ENCODE measurements at regions not wholly inside any gene's neighbourhood (a gene's known extent, or its start where the extent isn't known, plus 50 kb on each side); places are given as distances from the start of the nearest gene placed in this dataset.

DNA sequence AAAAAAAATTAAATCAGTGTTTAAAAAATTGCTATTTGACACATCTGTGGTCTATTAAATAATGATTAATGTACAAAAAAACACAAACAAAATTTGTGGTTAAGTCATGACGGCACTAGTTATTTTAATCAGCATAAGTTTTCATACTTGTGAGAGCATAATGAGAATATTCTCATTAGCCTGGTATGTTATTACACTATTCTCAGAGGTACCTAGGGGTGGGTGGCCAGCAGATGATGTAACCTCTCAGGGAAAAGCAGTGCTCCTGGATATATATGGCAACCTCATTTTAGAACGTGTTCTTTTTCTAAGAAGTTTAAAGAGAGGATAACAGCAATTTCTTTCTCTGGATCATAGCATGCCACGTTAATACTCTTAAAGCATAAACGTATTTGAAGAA lies 109.2 kb downstream of the GJA1 start:
- TF ChIP-seq, protein P1, sequence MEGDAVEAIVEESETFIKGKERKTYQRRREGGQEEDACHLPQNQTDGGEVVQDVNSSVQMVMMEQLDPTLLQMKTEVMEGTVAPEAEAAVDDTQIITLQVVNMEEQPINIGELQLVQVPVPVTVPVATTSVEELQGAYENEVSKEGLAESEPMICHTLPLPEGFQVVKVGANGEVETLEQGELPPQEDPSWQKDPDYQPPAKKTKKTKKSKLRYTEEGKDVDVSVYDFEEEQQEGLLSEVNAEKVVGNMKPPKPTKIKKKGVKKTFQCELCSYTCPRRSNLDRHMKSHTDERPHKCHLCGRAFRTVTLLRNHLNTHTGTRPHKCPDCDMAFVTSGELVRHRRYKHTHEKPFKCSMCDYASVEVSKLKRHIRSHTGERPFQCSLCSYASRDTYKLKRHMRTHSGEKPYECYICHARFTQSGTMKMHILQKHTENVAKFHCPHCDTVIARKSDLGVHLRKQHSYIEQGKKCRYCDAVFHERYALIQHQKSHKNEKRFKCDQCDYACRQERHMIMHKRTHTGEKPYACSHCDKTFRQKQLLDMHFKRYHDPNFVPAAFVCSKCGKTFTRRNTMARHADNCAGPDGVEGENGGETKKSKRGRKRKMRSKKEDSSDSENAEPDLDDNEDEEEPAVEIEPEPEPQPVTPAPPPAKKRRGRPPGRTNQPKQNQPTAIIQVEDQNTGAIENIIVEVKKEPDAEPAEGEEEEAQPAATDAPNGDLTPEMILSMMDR (IDR thresholded peaks at IDR 0.05; ENCODE audit: insufficient read depth, low read length) = no peak
- TF ChIP-seq SPI1 (IDR thresholded peaks at IDR 0.05; ENCODE audit: borderline replicate concordance, low read depth) = no peak
- TF ChIP-seq POLR2AphosphoS5 (IDR thresholded peaks at IDR 0.05; ENCODE audit: low read depth) = no peak
- TF ChIP-seq, protein P2, sequence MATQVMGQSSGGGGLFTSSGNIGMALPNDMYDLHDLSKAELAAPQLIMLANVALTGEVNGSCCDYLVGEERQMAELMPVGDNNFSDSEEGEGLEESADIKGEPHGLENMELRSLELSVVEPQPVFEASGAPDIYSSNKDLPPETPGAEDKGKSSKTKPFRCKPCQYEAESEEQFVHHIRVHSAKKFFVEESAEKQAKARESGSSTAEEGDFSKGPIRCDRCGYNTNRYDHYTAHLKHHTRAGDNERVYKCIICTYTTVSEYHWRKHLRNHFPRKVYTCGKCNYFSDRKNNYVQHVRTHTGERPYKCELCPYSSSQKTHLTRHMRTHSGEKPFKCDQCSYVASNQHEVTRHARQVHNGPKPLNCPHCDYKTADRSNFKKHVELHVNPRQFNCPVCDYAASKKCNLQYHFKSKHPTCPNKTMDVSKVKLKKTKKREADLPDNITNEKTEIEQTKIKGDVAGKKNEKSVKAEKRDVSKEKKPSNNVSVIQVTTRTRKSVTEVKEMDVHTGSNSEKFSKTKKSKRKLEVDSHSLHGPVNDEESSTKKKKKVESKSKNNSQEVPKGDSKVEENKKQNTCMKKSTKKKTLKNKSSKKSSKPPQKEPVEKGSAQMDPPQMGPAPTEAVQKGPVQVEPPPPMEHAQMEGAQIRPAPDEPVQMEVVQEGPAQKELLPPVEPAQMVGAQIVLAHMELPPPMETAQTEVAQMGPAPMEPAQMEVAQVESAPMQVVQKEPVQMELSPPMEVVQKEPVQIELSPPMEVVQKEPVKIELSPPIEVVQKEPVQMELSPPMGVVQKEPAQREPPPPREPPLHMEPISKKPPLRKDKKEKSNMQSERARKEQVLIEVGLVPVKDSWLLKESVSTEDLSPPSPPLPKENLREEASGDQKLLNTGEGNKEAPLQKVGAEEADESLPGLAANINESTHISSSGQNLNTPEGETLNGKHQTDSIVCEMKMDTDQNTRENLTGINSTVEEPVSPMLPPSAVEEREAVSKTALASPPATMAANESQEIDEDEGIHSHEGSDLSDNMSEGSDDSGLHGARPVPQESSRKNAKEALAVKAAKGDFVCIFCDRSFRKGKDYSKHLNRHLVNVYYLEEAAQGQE (IDR thresholded peaks at IDR 0.05; ENCODE audit: insufficient replicate concordance, low read depth) = no peak
